ENCODE measurements at regions not wholly inside any gene's neighbourhood (a gene's known extent, or its start where the extent isn't known, plus 50 kb on each side); places are given as distances from the start of the nearest gene placed in this dataset.

DNA sequence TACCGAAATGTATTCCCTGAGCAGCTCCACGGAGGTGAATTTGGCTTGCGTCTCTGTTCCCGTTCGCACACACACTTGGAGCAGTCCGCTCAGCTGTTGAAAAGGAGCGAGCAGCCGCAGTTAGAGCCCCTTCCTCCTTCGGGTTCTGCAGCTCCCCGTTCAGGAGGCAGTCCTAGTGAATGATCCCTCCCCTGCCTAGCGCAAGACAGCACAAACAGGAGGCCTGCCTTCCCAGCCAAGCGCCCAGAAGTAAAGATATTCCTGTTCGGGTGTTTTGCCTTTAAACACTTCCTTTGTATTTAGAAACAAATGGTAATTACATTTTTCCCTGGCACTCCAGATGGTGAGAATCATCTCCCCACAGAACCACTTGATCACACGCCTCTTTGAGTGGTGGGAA, 64.7 kb downstream of the ABCC12 start:
- TF ChIP-seq, protein P1, sequence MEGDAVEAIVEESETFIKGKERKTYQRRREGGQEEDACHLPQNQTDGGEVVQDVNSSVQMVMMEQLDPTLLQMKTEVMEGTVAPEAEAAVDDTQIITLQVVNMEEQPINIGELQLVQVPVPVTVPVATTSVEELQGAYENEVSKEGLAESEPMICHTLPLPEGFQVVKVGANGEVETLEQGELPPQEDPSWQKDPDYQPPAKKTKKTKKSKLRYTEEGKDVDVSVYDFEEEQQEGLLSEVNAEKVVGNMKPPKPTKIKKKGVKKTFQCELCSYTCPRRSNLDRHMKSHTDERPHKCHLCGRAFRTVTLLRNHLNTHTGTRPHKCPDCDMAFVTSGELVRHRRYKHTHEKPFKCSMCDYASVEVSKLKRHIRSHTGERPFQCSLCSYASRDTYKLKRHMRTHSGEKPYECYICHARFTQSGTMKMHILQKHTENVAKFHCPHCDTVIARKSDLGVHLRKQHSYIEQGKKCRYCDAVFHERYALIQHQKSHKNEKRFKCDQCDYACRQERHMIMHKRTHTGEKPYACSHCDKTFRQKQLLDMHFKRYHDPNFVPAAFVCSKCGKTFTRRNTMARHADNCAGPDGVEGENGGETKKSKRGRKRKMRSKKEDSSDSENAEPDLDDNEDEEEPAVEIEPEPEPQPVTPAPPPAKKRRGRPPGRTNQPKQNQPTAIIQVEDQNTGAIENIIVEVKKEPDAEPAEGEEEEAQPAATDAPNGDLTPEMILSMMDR (conservative IDR thresholded peaks at IDR 0.05; ENCODE audit: low read length): no peak
- TF ChIP-seq EZH2phosphoT487 (IDR thresholded peaks at IDR 0.05; ENCODE audit: borderline replicate concordance): no peak

All from Loucy (cell line).